Sciatic nerve (tissue), 2 donors: ENCODE measurements at regions not wholly inside any gene's neighbourhood (a gene's known extent, or its start where the extent isn't known, plus 50 kb on each side); places are given as distances from the start of the nearest gene placed in this dataset.

Experiments
- ATAC-seq: fragments of 200-7000 bp; cut with Tn5 transposase; one replicate; pipeline ENCODE4 v1.9.1; 2020; ENCODE audit warnings: mild to moderate bottlenecking, moderate library complexity
- DNase-seq: peaks from one replicate; pipeline ENCODE4 v3.0.0-alpha.2; 2020; ENCODE audit warnings: low spot score
- intact Hi-C: fragments of 100-400 bp; cut with DNase I; formaldehyde crosslinking; loops from one replicate; pipeline ENCODE4 v1.14.2; 2022
- donor health status: DM: no; HTN: no; CAD: no.
- donor health status: DM: no; HTN: no; CAD: no.

GRCh38 chr6:51398793-51399192 lies 580.1 kb downstream of the TFAP2B start:
- no peak for DNase-seq
- no peak for ATAC-seq
- intact Hi-C loops = no loop called here

DNA sequence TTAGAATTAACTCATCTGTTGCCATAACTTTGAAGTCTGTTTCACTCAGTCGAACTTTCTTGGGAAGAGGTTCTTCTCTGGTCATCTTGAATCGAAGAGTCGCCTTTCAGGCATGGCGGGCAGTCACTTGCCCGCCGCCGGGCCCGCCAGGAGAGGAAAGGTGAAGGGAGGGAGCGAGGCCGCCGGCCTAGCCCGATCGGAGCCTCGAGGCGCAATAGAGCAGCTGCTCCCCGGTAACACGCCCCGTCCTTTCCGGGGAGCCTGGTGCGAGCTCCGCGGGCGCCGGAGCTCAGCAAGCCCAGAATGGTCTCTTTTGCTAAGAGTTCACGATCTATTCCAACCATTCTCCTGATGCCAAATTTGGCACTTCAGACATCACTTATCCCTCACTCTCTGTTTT lies 591.8 kb downstream of the TFAP2B start:
- intact Hi-C loops = no loop called here
- ATAC-seq = no peak
- DNase-seq = no peak

- intact Hi-C loops = no loop called here
- ATAC-seq = no peak
- DNase-seq = no peak
Measured at GRCh38 chr6:51411496-51412125, 592.9 kb downstream of the TFAP2B start.

GRCh38 chr6:51414361-51414760 lies 595.7 kb downstream of the TFAP2B start:
- DNase-seq (no peak), ATAC-seq (no peak)
- intact Hi-C loops = no loop called here

- ATAC-seq = no peak
Measured at GRCh38 chr6:51415501-51415900, 596.8 kb downstream of the TFAP2B start.

GRCh38 chr6:51429017-51429712 lies 610.5 kb downstream of the TFAP2B start:
- no peak for ATAC-seq
- no peak for DNase-seq
- intact Hi-C loops = no loop called here

More at GRCh38 chr6:51415501-51415900, 596.8 kb downstream of the TFAP2B start:
- intact Hi-C loops = no loop called here
- DNase-seq = no peak

- DNase-seq = no peak
- intact Hi-C loops = no loop called here
- no peak for ATAC-seq
Measured at GRCh38 chr6:51430589-51430988, 611.9 kb downstream of the TFAP2B start.

GRCh38 chr6:51432481-51432880 lies 613.8 kb downstream of the TFAP2B start:
- intact Hi-C loops = no loop called here
- ATAC-seq (no peak), DNase-seq (no peak)

DNA sequence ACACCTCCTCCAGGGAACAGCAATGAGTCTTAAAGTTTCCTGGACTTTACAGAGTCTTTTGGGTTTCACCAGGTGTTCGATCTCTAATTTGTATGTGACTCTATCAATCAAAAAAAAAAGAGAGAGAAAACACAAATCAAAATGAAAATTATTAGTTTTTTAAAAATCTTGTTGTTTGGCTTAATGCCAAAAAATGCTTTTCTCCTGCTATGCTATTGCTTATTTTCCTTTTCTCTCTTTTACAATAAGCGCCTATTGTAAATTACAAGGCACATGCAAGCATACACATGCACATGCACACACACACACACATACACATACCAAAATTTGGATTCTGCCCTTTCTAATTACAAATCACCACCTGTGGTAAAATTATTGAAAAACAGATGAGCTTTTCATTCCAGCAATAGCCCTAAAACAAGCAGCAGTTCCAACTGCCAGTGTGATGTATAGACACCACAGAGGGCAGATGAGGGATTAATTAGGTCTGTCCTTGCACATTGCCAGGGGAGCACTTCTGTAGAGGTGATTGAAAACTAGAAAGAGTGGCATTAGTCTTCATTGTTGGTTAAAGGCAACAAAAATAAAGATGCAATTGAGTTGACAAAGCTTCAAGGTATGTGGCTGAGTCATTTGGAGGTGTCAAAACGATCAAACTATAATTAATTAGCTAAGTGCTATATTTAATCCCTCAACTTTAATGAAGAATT lies 631.7 kb downstream of the TFAP2B start:
- ATAC-seq = no peak
- DNase-seq = no peak
- intact Hi-C loops = no loop called here

- intact Hi-C loops = no loop called here
- DNase-seq (no peak), ATAC-seq (no peak)
Measured at GRCh38 chr6:51450958-51451357, 632.3 kb downstream of the TFAP2B start.

DNA sequence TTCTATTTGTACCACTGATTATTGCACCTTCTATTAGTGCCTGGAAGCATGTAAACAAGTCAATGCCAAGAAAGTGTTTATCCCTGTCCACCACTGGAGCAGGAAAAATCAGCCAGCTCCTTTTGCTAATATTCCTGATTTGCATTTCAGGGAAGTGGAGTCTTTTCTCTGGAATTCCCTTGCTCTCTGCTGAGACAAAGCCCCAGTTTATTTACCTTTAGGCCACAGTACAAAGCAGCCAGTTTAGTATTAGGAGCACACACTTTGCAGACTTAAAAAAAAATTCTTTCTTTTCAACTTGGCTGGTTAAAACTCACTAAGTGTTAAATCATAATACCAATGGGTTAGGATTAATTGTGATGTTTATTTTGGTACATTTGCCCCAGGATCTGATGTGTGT lies 631.1 kb downstream of the PKHD1 start:
- DNase-seq (no peak), ATAC-seq (no peak)
- intact Hi-C loops = no loop called here

GRCh38 chr6:51459958-51460357 lies 627.5 kb downstream of the PKHD1 start:
- DNase-seq = no peak
- no peak for ATAC-seq
- intact Hi-C loops = no loop called here

- no peak for ATAC-seq
- no peak for DNase-seq
- intact Hi-C loops = no loop called here
Measured at GRCh38 chr6:51462896-51463295, 624.5 kb downstream of the PKHD1 start.

GRCh38 chr6:51463321-51463720 lies 624.1 kb downstream of the PKHD1 start:
- no peak for DNase-seq
- ATAC-seq = no peak
- intact Hi-C loops = no loop called here

DNA sequence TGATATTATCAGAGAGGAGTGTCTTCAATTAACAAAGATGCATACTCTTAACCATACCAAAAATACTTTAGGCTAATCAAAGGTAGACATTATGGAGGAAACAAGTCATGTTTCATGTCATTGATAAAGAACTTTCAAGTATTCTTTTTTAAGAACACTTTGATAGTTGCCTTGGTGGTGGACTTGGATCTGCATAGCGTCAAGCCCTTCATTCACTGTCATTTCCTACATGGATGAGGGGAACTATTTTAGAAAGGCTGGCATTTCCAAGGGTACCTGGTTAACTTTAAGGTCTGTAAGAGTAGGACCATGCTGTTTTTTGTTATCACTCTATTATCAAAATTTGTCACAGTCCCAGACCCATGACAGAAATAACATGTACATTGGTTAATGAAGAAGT lies 622.5 kb downstream of the PKHD1 start:
- intact Hi-C loops = no loop called here
- DNase-seq (no peak), ATAC-seq (no peak)

GRCh38 chr6:51466427-51466826 lies 621.0 kb downstream of the PKHD1 start:
- DNase-seq (no peak), ATAC-seq (no peak)
- intact Hi-C loops = no loop called here

DNA sequence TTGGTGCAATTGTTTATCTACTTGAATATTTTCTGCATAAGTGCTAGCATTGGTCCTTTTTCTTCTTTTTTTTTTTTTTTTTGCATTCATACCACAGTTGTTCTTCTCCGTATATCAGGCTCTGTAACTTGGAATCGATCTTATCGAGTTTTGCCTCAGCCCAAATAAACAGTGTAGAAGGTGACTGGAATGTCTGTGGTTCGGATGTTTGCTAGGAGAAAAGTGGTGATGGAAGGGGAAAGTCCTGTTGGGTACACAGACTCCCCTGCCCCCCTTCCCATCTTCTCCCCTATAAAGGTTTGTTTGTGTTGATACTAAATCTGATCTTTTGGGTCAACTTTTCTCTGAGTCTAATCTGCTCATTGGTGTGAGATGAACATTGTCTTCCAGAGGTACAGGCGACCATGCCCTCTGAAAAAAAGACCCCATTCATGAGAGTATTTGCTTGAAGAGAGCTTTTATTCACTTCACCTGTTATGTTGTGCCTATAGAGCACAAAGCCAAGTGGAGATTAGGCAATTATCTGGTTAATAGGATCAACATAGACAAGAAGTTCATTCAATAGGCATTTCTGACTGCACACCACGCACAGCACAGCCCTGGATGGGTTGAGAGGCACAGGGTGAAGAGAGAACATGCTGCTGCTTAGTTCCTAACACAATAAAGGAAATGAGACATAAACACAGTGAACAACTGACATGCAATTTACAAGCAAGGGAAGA lies 620.0 kb downstream of the PKHD1 start:
- intact Hi-C loops = no loop called here
- no peak for ATAC-seq
- no peak for DNase-seq

GRCh38 chr6:51468704-51469103 lies 618.7 kb downstream of the PKHD1 start:
- intact Hi-C loops = no loop called here
- no peak for ATAC-seq
- no peak for DNase-seq

DNA sequence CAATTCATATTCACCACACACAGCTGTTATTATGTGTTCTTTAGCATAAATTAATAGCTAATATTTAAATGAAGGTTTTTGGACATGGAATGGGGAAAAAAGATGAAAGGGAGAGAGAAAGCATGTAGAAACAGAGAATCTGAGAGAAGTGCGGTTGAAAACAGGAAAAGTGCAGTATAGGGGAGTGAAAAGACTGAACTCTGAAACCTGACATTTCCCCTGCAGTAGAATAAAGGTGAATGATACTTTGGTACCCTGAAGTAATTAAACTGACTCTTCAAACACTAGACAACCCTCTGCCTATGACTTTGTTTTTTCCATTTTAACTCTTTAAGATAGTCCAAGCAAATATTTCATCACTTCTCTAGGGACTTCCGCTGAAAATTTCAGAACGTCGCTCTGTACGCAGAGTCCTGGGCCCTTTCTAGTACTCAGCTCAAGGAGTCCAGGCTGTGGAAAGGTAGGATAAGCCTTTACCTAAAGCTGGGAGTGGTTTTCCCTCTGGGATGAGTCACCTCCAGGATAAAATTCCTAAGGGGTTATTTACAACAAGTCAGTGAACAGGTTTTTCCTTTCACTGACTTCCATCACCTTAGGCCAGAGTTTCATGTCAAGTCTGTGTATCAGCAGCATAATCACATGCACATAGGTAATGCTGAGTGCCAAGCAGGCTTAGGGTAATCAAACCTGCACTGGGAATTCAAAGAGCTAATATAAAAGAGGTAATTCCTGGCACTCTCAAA lies 614.5 kb downstream of the PKHD1 start:
- ATAC-seq (no peak), DNase-seq (no peak)
- intact Hi-C loops = no loop called here
